GM12878 (cell line): ENCODE measurements at regions not wholly inside any gene's neighbourhood (a gene's known extent, or its start where the extent isn't known, plus 50 kb on each side); places are given as distances from the start of the nearest gene placed in this dataset.
"Not testable (repeated sequence)": the region's sequence is repeated elsewhere in the genome, so short reads cannot be mapped to it uniquely, and the experiment has no call there.

ENCODE experiments used
- ATAC-seq: fragments of 200-7000 bp; cut with Tn5 transposase; 3 replicates; pipeline ENCODE4 v1.9.1; 2020; ENCODE audit warnings: mild to moderate bottlenecking, moderate library complexity
- BruUV-seq: library from RNA; stranded (reverse); fragments of 400-500 nt; replicated peaks from 2 replicates; lab custom pipeline; 2021; lab: Mats Ljungman, UMichigan
- CTCF ChIA-PET: fragments of 300-600 bp; sonication (Branson Sonifier 250); formaldehyde crosslinking; extraction: SDS; loops from one replicate; lab custom pipeline; 2021; ENCODE audit warnings: inconsistent platforms; lab: Yijun Ruan, JAX
- POLR2A ChIA-PET: fragments of 350-600 bp; formaldehyde crosslinking; extraction: SDS; loops from one replicate; lab custom pipeline; 2021; ENCODE audit warnings: inconsistent platforms; lab: Charles Lee
- RAD21 ChIA-PET: fragments of 300-600 bp; sonication (Branson Sonifier 250); formaldehyde crosslinking; loops from one replicate; lab custom pipeline; 2023; ENCODE audit warnings: antibody characterized with exemption; ENCODE audit not compliant: unreplicated experiment; lab: Charles Lee
- SMC1A ChIA-PET: fragments of 300-600 bp; sonication (Branson Sonifier 250); formaldehyde crosslinking; loops from one replicate; lab custom pipeline; 2023; ENCODE audit not compliant: unreplicated experiment, uncharacterized antibody; lab: Charles Lee
- DNase-seq: peaks from one replicate; pipeline ENCODE4 v3.0.0-alpha.2; 2011; ENCODE audit warnings: low read depth, low spot score
- FAIRE-seq: peaks from 3 replicates; lab custom pipeline; 2011; peaks lifted over from hg19 to GRCh38; lab: Jason Lieb, UNC
- H2AFZ ChIP-seq: 2 replicates; pipeline ENCODE4 v1.6.0; 2011; ENCODE audit warnings: low read depth, low read length, control low read depth; ENCODE audit not compliant: control insufficient read depth
- H3K27ac ChIP-seq: 2 replicates; pipeline ENCODE4 v1.5.1; 2011; ENCODE audit warnings: control low read depth; ENCODE audit not compliant: control insufficient read depth, insufficient read depth
- H3K27me3 ChIP-seq, 2 experiments: replicated peaks in 1 of 2; 2 replicates each; pipeline versions ENCODE4 v1.6.0 to v1.6.1; 2011; ENCODE audit warnings: low read length in 1 of 2; ENCODE audit not compliant: control insufficient read depth in 2 of 2, insufficient read depth in 2 of 2
- H3K36me3 ChIP-seq, 2 experiments: 2 replicates each; pipeline ENCODE4 v1.5.1; 2011; ENCODE audit warnings: low read length in 1 of 2; ENCODE audit not compliant: control insufficient read depth in 2 of 2, insufficient read depth in 2 of 2
- H3K4me1 ChIP-seq: 2 replicates; pipeline ENCODE4 v1.6.1; 2011; ENCODE audit warnings: mild to moderate bottlenecking, low read length, moderate library complexity, mixed read lengths; ENCODE audit not compliant: control insufficient read depth, insufficient read depth
- H3K4me2 ChIP-seq: 2 replicates; pipeline ENCODE4 v1.6.0; 2011; ENCODE audit warnings: control low read depth; ENCODE audit not compliant: control insufficient read depth, insufficient read depth
- H3K4me3 ChIP-seq: fragments of 200-600 bp; sonication (generic); 2 replicates; pipeline ENCODE4 v1.5.1; 2016
- H3K79me2 ChIP-seq: 2 replicates; pipeline ENCODE4 v1.6.0; 2011; ENCODE audit warnings: low read length; ENCODE audit not compliant: control insufficient read depth, insufficient read depth
- H3K9ac ChIP-seq: 2 replicates; pipeline ENCODE4 v1.8.0; 2011; ENCODE audit warnings: low read length, control low read depth, mixed read lengths; ENCODE audit not compliant: control insufficient read depth, insufficient read depth
- H3K9me3 ChIP-seq: replicated peaks from 3 replicates; pipeline ENCODE4 v1.5.1; 2011; ENCODE audit warnings: mild to moderate bottlenecking, low read length; ENCODE audit not compliant: control insufficient read depth, insufficient read depth
- H4K20me1 ChIP-seq: 2 replicates; pipeline ENCODE4 v1.6.0; 2011; ENCODE audit not compliant: control insufficient read depth, insufficient read depth
- BCL11A ChIP-seq: IDR thresholded peaks from 2 replicates; pipeline ENCODE4 v1.6.1; 2011; ENCODE audit warnings: low read depth, low read length
- BMI1 ChIP-seq: fragments of 450-650 bp; IDR thresholded peaks from 2 replicates; pipeline ENCODE4 v1.6.1; 2016; ENCODE audit warnings: mild to moderate bottlenecking, moderate library complexity, borderline replicate concordance
- E2F8 ChIP-seq: fragments of 450-650 bp; IDR thresholded peaks from 2 replicates; pipeline ENCODE4 v1.6.1; 2018; ENCODE audit warnings: mild to moderate bottlenecking, low read depth, moderate library complexity; ENCODE audit not compliant: partially characterized antibody
- EED ChIP-seq: sonication (generic); IDR thresholded peaks from 2 replicates; pipeline ENCODE4 v1.6.1; 2016; ENCODE audit warnings: antibody characterized with exemption, low read depth
- GABPA ChIP-seq: IDR thresholded peaks from 2 replicates; pipeline ENCODE4 v1.6.1; 2014; ENCODE audit warnings: antibody characterized with exemption, low read depth, mild to moderate bottlenecking, inconsistent platforms
- IKZF2 ChIP-seq, 2 experiments: fragments of 450-650 bp; IDR thresholded peaks; 2 replicates each; pipeline ENCODE4 v1.6.1; 2017; ENCODE audit warnings: mild to moderate bottlenecking in 2 of 2, moderate library complexity in 2 of 2
- MEF2A ChIP-seq: IDR thresholded peaks from 2 replicates; pipeline ENCODE4 v1.6.1; 2011; ENCODE audit warnings: low read depth, mild to moderate bottlenecking, low read length, moderate library complexity; ENCODE audit not compliant: insufficient read depth
- NFIC ChIP-seq: IDR thresholded peaks from 2 replicates; pipeline ENCODE4 v1.6.1; 2012; ENCODE audit warnings: low read depth, mild to moderate bottlenecking, inconsistent platforms, low read length, moderate library complexity
- RUNX3 ChIP-seq: IDR thresholded peaks from 2 replicates; pipeline ENCODE4 v1.6.1; 2012; ENCODE audit warnings: low read length, inconsistent platforms
- STAT3 ChIP-seq: IDR thresholded peaks from 2 replicates; pipeline ENCODE4 v1.6.1; 2011; ENCODE audit warnings: low read depth, low read length, improper control_type of control experiment
- ZNF622 ChIP-seq: fragments of 450-650 bp; IDR thresholded peaks from 2 replicates; pipeline ENCODE4 v1.6.1; 2017; ENCODE audit warnings: mild to moderate bottlenecking, inconsistent platforms
- WGBS: methylation state at CpG from one replicate; pipeline ENCODE4 v1.1.6; 2016; ENCODE audit warnings: low lambda C conversion rate; ENCODE audit not compliant: insufficient replicate concordance, insufficient coverage; ENCODE audit errors: missing lambda C conversion rate; 5-methylcytosine and 5-hydroxymethylcytosine counted together
- in situ Hi-C: fragments of 300-500 bp; cut with MboI; formaldehyde crosslinking; loops from 9 replicates; pipeline ENCODE4 v1.14.3; 2018; ENCODE audit warnings: mixed read lengths
- intact Hi-C: fragments of 100-400 bp; cut with micrococcal nuclease; formaldehyde crosslinking; loops from one replicate; pipeline ENCODE4 v1.14.2; 2022; ENCODE audit not compliant: unreplicated experiment
- TF ChIP-seq, protein P1 (sequence below): fragments of 450-650 bp; IDR thresholded peaks from 2 replicates; pipeline ENCODE4 v1.6.1; 2017; ENCODE audit warnings: antibody characterized with exemption, mild to moderate bottlenecking, moderate library complexity
- TF ChIP-seq, protein P2 (sequence below): fragments of 450-650 bp; IDR thresholded peaks from 2 replicates; pipeline ENCODE4 v1.6.1; 2017; ENCODE audit warnings: borderline replicate concordance

- TF ChIP-seq IKZF2 (IDR thresholded peaks at IDR 0.05) = 0 out of 4 replicates have a peak, but pooled peaks have one; percentile 22 to 27
- no peak for TF ChIP-seq E2F8
- peak; percentile 24; the same call in 1 of the 2 replicates for TF ChIP-seq GABPA
- no peak for TF ChIP-seq BMI1
- TF ChIP-seq ZNF622 = no peak
- TF ChIP-seq, protein P1, sequence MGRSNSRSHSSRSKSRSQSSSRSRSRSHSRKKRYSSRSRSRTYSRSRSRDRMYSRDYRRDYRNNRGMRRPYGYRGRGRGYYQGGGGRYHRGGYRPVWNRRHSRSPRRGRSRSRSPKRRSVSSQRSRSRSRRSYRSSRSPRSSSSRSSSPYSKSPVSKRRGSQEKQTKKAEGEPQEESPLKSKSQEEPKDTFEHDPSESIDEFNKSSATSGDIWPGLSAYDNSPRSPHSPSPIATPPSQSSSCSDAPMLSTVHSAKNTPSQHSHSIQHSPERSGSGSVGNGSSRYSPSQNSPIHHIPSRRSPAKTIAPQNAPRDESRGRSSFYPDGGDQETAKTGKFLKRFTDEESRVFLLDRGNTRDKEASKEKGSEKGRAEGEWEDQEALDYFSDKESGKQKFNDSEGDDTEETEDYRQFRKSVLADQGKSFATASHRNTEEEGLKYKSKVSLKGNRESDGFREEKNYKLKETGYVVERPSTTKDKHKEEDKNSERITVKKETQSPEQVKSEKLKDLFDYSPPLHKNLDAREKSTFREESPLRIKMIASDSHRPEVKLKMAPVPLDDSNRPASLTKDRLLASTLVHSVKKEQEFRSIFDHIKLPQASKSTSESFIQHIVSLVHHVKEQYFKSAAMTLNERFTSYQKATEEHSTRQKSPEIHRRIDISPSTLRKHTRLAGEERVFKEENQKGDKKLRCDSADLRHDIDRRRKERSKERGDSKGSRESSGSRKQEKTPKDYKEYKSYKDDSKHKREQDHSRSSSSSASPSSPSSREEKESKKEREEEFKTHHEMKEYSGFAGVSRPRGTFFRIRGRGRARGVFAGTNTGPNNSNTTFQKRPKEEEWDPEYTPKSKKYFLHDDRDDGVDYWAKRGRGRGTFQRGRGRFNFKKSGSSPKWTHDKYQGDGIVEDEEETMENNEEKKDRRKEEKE = no peak
- TF ChIP-seq BCL11A = 0 out of 2 replicates have a peak, but pooled peaks have one; percentile 13
- TF ChIP-seq, protein P2, sequence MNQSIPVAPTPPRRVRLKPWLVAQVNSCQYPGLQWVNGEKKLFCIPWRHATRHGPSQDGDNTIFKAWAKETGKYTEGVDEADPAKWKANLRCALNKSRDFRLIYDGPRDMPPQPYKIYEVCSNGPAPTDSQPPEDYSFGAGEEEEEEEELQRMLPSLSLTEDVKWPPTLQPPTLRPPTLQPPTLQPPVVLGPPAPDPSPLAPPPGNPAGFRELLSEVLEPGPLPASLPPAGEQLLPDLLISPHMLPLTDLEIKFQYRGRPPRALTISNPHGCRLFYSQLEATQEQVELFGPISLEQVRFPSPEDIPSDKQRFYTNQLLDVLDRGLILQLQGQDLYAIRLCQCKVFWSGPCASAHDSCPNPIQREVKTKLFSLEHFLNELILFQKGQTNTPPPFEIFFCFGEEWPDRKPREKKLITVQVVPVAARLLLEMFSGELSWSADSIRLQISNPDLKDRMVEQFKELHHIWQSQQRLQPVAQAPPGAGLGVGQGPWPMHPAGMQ = no peak
- peak; percentile 81 for TF ChIP-seq NFIC
- peak; percentile 76 for TF ChIP-seq EED
- TF ChIP-seq STAT3 = no peak
- TF ChIP-seq RUNX3 = peak; percentile 31; the same call in 1 of the 2 replicates
- TF ChIP-seq MEF2A = peak; percentile 76; the same call in 1 of the 2 replicates
These were observed 171.2 kb downstream of the REEP3 start (continued) for GRCh38 chr10:63692220-63692896.

- BruUV-seq, ATAC-seq, FAIRE-seq, H3K4me3 ChIP-seq, H3K27me3 ChIP-seq, H3K79me2 ChIP-seq, intact Hi-C loops, H3K9me3 ChIP-seq, H3K4me2 ChIP-seq, H3K27ac ChIP-seq, H4K20me1 ChIP-seq, in situ Hi-C loops, DNase-seq, H3K4me1 ChIP-seq, SMC1A ChIA-PET, H2AFZ ChIP-seq, POLR2A ChIA-PET, H3K9ac ChIP-seq, H3K36me3 ChIP-seq: not testable (repeated sequence)
- RAD21 ChIA-PET = interaction anchor here (1.3 kb wide), 1 partner anchor 10 kb away, joined by 6 read pairs; no protein-coding TSS in a partner anchor
- CTCF ChIA-PET = interaction anchor here (1.1 kb wide), 1 partner anchor 12 kb away, joined by 3 read pairs; no protein-coding TSS in a partner anchor
- WGBS = 56% methylated on average over 1 of the region's 1 CpG
These were observed 171.8 kb downstream of the REEP3 start for GRCh38 chr10:63693021-63693420.
